BJ (cell line): ENCODE measurements at regions not wholly inside any gene's neighbourhood (a gene's known extent, or its start where the extent isn't known, plus 50 kb on each side); places are given as distances from the start of the nearest gene placed in this dataset.

Source experiments
- CTCF ChIA-PET: fragments of 350-600 bp; formaldehyde crosslinking; extraction: SDS; loops from one replicate; lab custom pipeline; 2021; ENCODE audit warnings: antibody characterized with exemption, inconsistent platforms; lab: Yijun Ruan, JAX
- POLR2A ChIA-PET: fragments of 300-600 bp; sonication (Branson Sonifier 250); formaldehyde crosslinking; extraction: SDS; loops from one replicate; lab custom pipeline; 2021; ENCODE audit warnings: antibody characterized with exemption; lab: Charles Lee
- DNase-seq: peaks from one replicate; pipeline ENCODE4 v3.0.0-alpha.2; 2011; ENCODE audit warnings: low read depth
- H3K27me3 ChIP-seq: 2 replicates; pipeline ENCODE4 v1.6.0; 2011; ENCODE audit warnings: low read length; ENCODE audit not compliant: control insufficient read depth, insufficient read depth
- H3K36me3 ChIP-seq: 2 replicates; pipeline ENCODE4 v1.5.1; 2011; ENCODE audit warnings: low read length; ENCODE audit not compliant: control insufficient read depth, insufficient read depth
- H3K4me3 ChIP-seq: 2 replicates; pipeline ENCODE4 v1.5.1; 2011; ENCODE audit warnings: low read depth, mild to moderate bottlenecking, control low read depth, low read length
- TF ChIP-seq, protein P1 (sequence below): IDR thresholded peaks from 2 replicates; pipeline ENCODE4 v1.5.1; 2011; ENCODE audit warnings: low read depth, mild to moderate bottlenecking, control low read depth, inconsistent platforms, low read length, moderate library complexity; ENCODE audit not compliant: insufficient read depth

DNA sequence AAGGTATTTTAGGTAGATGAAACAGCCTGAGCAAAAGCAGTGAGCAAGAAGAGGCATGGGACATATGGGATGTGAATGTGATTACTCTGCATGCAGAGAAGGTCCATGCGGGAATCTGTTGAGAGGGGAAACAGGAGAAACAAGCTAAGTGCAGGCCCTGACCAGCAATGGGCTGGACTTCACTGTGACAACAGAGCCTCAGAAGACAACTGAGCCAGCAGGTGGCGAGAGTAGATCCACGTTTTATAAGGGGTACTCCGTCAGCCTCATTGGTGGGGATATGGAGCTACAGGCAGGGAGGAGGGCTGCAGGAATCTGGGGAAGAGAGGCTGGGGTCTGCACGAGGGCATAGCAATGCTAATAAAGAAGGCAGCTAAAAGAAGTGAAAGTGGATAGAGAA lies 405.9 kb upstream of the LMCD1 start:
- TF ChIP-seq, protein P1, sequence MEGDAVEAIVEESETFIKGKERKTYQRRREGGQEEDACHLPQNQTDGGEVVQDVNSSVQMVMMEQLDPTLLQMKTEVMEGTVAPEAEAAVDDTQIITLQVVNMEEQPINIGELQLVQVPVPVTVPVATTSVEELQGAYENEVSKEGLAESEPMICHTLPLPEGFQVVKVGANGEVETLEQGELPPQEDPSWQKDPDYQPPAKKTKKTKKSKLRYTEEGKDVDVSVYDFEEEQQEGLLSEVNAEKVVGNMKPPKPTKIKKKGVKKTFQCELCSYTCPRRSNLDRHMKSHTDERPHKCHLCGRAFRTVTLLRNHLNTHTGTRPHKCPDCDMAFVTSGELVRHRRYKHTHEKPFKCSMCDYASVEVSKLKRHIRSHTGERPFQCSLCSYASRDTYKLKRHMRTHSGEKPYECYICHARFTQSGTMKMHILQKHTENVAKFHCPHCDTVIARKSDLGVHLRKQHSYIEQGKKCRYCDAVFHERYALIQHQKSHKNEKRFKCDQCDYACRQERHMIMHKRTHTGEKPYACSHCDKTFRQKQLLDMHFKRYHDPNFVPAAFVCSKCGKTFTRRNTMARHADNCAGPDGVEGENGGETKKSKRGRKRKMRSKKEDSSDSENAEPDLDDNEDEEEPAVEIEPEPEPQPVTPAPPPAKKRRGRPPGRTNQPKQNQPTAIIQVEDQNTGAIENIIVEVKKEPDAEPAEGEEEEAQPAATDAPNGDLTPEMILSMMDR, result no peak
- ChIA-PET CTCF (no interaction called here), POLR2A (no interaction called here)
- Histone ChIP-seq H3K27me3 (no peaks in the 10 kb centered on the region), H3K36me3 (no peaks in the 10 kb centered on the region), H3K4me3 (no peak overlapping the region)
- DNase-seq, result no peak

DNA sequence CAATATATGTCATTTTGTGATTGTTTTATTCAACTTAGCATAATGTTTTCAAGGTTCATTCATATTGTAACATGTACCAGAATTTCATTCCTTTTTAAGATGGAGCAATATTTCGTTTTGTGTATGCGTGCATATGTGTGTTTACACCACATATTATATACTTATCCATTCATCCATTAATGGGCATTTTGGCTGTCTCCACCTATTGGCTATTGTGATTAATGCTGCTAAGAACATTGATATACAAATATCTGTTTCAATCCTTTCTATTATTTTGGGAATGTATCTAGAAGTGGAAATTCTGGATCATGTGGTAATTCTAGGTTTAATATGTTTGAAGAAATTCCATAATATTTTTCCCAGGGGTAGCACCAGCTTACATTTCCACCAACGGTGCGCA lies 403.9 kb upstream of the LMCD1 start:
- TF ChIP-seq, protein P1, result no peak
- CTCF ChIA-PET, result no interaction called here
- no peak for DNase-seq

DNA sequence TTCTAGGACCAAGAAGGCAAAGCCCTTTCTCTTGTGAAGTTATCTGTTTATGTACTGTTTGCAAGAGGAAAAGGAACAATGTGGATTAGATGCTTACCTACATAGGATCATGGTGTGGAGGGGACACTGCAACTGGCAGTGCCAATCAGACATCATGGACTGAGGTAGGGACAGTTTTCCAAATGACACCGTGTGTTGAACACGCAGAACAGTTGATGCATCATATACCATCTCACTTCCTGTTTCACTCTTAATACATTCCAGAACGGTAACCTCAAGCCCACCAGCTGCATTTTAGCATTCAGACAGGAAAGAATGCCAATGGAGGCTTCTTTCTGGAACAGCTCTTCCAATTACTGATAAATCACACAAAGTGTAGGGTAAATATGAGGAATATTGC lies 397.7 kb upstream of the LMCD1 start:
- DNase-seq, result no peak
- POLR2A ChIA-PET, result no interaction called here

More for the DNA sequence above, 403.9 kb upstream of the LMCD1 start:
- POLR2A ChIA-PET, result no interaction called here
- Histone ChIP-seq H3K27me3 (no peaks in the 10 kb centered on the region), H3K4me3 (no peak overlapping the region), H3K36me3 (no peaks in the 10 kb centered on the region)

DNA sequence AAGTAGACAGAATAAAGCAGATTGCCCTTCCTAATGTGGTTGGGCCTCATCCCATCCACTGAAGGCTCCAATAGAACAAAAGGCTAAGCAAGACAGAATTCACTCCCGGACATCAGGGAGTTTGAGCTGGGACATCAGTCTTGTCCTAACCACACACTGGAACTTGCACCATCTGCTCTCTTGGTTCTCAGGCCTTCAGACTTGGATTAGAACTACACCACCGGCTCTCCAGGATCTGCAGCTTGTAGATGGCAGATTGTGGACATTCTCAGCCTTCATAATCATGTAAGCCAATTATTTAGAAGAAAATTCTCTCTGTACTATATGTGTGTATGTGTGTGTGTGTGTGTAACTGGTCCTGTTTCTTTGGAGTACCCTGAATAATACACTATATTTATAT lies 394.7 kb upstream of the LMCD1 start:
- TF ChIP-seq, protein P1, result no peak
- ChIA-PET CTCF (no interaction called here), POLR2A (no interaction called here)

More for the DNA sequence above, 397.7 kb upstream of the LMCD1 start:
- H3K4me3 ChIP-seq, result no peak overlapping the region
- no peaks in the 10 kb centered on the region for H3K36me3 ChIP-seq
- CTCF ChIA-PET, result no interaction called here
- TF ChIP-seq, protein P1, result no peak
- H3K27me3 ChIP-seq, result no peaks in the 10 kb centered on the region

DNA sequence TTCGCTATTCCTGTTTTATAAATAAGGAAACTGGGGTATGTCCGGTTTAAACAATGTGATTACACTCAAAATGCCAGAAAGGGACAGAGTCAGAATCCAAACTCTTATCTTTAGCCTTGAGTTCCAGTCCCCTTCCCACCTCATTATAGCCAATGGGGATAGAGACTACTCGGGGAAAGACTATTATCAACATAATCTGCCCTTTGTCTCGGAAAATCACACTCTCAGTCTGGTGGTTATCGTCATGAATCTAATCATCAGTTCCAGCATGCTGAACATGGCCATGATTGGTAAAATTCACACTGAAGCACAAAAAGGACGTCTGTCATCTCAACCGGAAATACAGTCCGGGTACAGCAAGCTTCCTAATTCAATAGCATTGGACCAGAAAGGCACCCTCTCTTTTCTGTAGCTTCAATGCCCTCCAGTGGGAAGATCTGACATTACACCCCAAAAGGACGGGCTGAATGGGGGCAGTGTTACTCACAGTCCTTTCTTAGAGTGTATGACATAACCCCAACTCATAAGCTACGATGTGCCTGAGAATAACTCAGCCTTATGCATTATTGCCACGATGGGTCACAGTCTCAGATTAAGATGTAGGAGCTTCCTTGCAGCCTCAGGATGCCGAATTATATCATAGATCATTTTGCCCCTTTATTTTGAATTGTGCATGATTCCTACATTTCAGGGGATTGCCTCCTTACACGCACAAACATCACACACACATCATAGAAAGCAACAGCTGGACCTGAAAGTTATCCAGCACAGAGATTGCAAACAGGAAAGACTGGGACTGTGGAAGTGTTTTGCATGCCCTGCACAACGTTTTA lies 390.4 kb upstream of the LMCD1 start:
- TF ChIP-seq, protein P1, result peak; percentile 55
- Histone ChIP-seq H3K27me3 (no peaks in the 10 kb centered on the region), H3K36me3 (no peaks in the 10 kb centered on the region), H3K4me3 (no peak overlapping the region)
- CTCF ChIA-PET, result no interaction called here
- POLR2A ChIA-PET, result no interaction called here
- DNase-seq, result no peak

More for the DNA sequence above, 394.7 kb upstream of the LMCD1 start:
- no peaks in the 10 kb centered on the region for H3K27me3 ChIP-seq
- H3K36me3 ChIP-seq, result no peaks in the 10 kb centered on the region
- DNase-seq, result no peak
- H3K4me3 ChIP-seq, result no peak overlapping the region
